ENCODE measurements at regions not wholly inside any gene's neighbourhood (a gene's known extent, or its start where the extent isn't known, plus 50 kb on each side); places are given as distances from the start of the nearest gene placed in this dataset.

DNA sequence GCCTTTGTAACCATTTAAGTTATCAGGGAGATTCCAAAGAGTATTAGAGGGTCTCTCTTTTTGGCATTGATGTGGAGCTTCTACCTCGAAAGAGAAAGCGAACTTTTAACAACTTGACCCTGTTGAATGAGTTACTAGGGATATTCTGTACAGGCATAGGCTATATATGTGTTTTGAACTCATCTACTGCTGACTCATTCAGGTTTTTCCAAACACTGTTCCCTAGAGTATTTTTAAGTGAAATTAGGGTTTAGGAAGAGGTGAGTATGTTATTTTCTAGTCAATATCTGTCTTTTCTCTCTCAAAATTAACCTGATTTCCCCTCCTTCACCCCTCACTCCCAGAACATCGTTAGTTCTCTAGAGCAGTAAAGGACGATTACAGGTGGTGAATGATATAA is 228.1 kb upstream of the C2CD4B start:
- Histone ChIP-seq H3K4me3 (ENCODE audit: low read depth, low read length) (no peak overlapping the region), H3K27me3 (ENCODE audit: control insufficient read depth, insufficient read depth, low read length) (no peaks in the 10 kb centered on the region), H3K4me1 (ENCODE audit: control insufficient read depth, insufficient read depth, low read length) (peaks cover 16% of the 10 kb centered on the region), H3K27ac (ENCODE audit: low read depth, low read length) (no peak overlapping the region), H3K36me3 (ENCODE audit: control insufficient read depth, insufficient read depth, low read length) (no peaks in the 10 kb centered on the region), H3K9me3 (ENCODE audit: control insufficient read depth, insufficient read depth, low read length) (no peaks in the 10 kb centered on the region)
- no peak for DNase-seq (ENCODE audit: low read depth in 4 of 6, low spot score in 6 of 6)
- WGBS (ENCODE audit: insufficient coverage) = 100% methylated on average over 1 of the region's 4 CpGs

GRCh38 chr15:62394079-62394478 is 229.0 kb upstream of the C2CD4B start:
- H3K27ac ChIP-seq (ENCODE audit: low read depth, low read length) = no peak overlapping the region
- no peak for DNase-seq (ENCODE audit: low read depth in 4 of 6, low spot score in 6 of 6)
- 38% methylated on average over 1 of the region's 2 CpGs for WGBS (ENCODE audit: insufficient coverage)
- no peaks in the 10 kb centered on the region for H3K36me3 ChIP-seq (ENCODE audit: control insufficient read depth, insufficient read depth, low read length)
- peaks cover 16% of the 10 kb centered on the region for H3K4me1 ChIP-seq (ENCODE audit: control insufficient read depth, insufficient read depth, low read length)
- no peak overlapping the region for H3K4me3 ChIP-seq (ENCODE audit: low read depth, low read length)
- no peaks in the 10 kb centered on the region for H3K27me3 ChIP-seq (ENCODE audit: control insufficient read depth, insufficient read depth, low read length)
- H3K9me3 ChIP-seq (ENCODE audit: control insufficient read depth, insufficient read depth, low read length) = peaks cover 2% of the 10 kb centered on the region

GRCh38 chr15:62400778-62401177 is 235.7 kb upstream of the C2CD4B start:
- no peak for DNase-seq (ENCODE audit: low read depth in 4 of 6, low spot score in 6 of 6)
- H3K4me3 ChIP-seq (ENCODE audit: low read depth, low read length) = no peak overlapping the region
- H3K9me3 ChIP-seq (ENCODE audit: control insufficient read depth, insufficient read depth, low read length) = peaks cover 6% of the 10 kb centered on the region
- no peaks in the 10 kb centered on the region for H3K27me3 ChIP-seq (ENCODE audit: control insufficient read depth, insufficient read depth, low read length)
- H3K4me1 ChIP-seq (ENCODE audit: control insufficient read depth, insufficient read depth, low read length) = no peaks in the 10 kb centered on the region
- 91% methylated on average over 4 of the region's 5 CpGs for WGBS (ENCODE audit: insufficient coverage)
- H3K36me3 ChIP-seq (ENCODE audit: control insufficient read depth, insufficient read depth, low read length) = no peaks in the 10 kb centered on the region
- no peak overlapping the region for H3K27ac ChIP-seq (ENCODE audit: low read depth, low read length)

DNA sequence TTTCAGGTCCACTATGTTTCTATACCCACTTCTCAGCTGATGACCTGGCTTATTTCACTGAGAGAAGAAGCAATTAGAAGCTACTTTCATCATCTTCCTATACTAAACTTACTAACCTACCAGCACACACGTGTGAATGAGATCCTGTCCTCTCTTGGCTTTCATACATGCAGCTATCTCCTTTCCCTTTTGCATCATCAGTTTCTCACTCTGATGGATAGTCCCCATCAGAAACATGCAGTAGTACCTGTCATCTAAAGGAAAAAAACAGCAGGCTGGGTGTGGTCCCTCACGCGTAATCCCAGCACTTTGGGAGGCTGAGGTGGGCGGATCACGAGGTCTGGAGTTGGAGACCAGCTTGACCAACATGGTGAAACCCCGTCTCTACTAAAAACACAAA is 237.6 kb upstream of the C2CD4B start:
- H3K36me3 ChIP-seq (ENCODE audit: control insufficient read depth, insufficient read depth, low read length) = no peaks in the 10 kb centered on the region
- peaks cover 6% of the 10 kb centered on the region for H3K9me3 ChIP-seq (ENCODE audit: control insufficient read depth, insufficient read depth, low read length)
- no peaks in the 10 kb centered on the region for H3K27me3 ChIP-seq (ENCODE audit: control insufficient read depth, insufficient read depth, low read length)
- WGBS (ENCODE audit: insufficient coverage) = 87% methylated on average over 4 of the region's 6 CpGs
- no peak overlapping the region for H3K4me3 ChIP-seq (ENCODE audit: low read depth, low read length)
- H3K4me1 ChIP-seq (ENCODE audit: control insufficient read depth, insufficient read depth, low read length) = no peaks in the 10 kb centered on the region
- no peak overlapping the region for H3K27ac ChIP-seq (ENCODE audit: low read depth, low read length)
- no peak for DNase-seq (ENCODE audit: low read depth in 4 of 6, low spot score in 6 of 6)

GRCh38 chr15:62403164-62403809 is 238.2 kb upstream of the C2CD4B start:
- Histone ChIP-seq H3K4me3 (ENCODE audit: low read depth, low read length) (no peak overlapping the region), H3K27ac (ENCODE audit: low read depth, low read length) (no peak overlapping the region), H3K9me3 (ENCODE audit: control insufficient read depth, insufficient read depth, low read length) (peaks cover 6% of the 10 kb centered on the region), H3K27me3 (ENCODE audit: control insufficient read depth, insufficient read depth, low read length) (no peaks in the 10 kb centered on the region), H3K4me1 (ENCODE audit: control insufficient read depth, insufficient read depth, low read length) (no peaks in the 10 kb centered on the region), H3K36me3 (ENCODE audit: control insufficient read depth, insufficient read depth, low read length) (no peaks in the 10 kb centered on the region)
- 80% methylated on average over 5 of the region's 8 CpGs for WGBS (ENCODE audit: insufficient coverage)
- DNase-seq (ENCODE audit: low read depth in 4 of 6, low spot score in 6 of 6) = no peak

DNA sequence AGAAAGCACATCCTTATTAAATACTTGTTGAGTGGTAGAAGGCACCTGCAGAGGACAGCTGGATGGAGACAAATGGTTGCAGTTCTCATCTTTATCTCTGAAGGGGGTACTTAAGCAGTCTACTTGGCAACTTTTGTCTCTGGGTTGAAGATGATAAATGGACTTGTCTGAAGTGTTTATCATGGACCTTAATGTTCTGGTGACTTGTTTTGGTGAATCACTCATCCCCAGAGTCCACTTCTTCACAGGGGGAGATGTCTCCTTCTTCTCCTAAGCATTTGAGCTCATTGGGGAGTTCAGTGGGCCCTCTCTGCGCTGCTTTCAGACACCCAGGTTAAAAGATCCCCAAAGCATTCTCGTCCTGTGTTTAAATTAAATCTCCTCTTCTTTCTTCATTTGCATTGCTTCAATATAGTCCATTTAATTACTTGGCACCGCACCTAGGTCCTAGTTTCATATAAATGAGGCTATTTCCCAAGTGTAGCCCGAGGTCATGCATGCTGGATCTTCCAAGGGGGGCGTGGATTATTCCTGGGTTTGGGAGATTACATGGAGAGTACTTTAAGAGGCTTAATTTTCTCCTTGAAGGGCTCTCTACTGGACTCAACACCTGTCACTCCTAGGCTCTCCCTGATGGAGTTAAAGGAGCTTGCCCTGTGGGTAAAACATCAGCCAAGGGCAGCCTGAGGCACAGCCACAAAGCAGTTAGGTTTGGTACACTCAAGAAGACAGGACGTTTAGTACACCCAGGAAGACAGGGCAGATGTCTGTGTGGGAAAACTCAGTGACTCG is 239.3 kb upstream of the C2CD4B start:
- WGBS (ENCODE audit: insufficient coverage) = 50% methylated on average over 3 of the region's 7 CpGs
- no peak for DNase-seq (ENCODE audit: low read depth in 4 of 6, low spot score in 6 of 6)
- no peaks in the 10 kb centered on the region for H3K4me1 ChIP-seq (ENCODE audit: control insufficient read depth, insufficient read depth, low read length)
- H3K27ac ChIP-seq (ENCODE audit: low read depth, low read length) = no peak overlapping the region
- peaks cover 1% of the 10 kb centered on the region for H3K9me3 ChIP-seq (ENCODE audit: control insufficient read depth, insufficient read depth, low read length)
- H3K36me3 ChIP-seq (ENCODE audit: control insufficient read depth, insufficient read depth, low read length) = no peaks in the 10 kb centered on the region
- no peaks in the 10 kb centered on the region for H3K27me3 ChIP-seq (ENCODE audit: control insufficient read depth, insufficient read depth, low read length)
- H3K4me3 ChIP-seq (ENCODE audit: low read depth, low read length) = no peak overlapping the region

GRCh38 chr15:62406305-62406891 is 241.3 kb upstream of the C2CD4B start:
- Histone ChIP-seq H3K4me1 (ENCODE audit: control insufficient read depth, insufficient read depth, low read length) (no peaks in the 10 kb centered on the region), H3K27ac (ENCODE audit: low read depth, low read length) (no peak overlapping the region), H3K36me3 (ENCODE audit: control insufficient read depth, insufficient read depth, low read length) (no peaks in the 10 kb centered on the region), H3K9me3 (ENCODE audit: control insufficient read depth, insufficient read depth, low read length) (no peaks in the 10 kb centered on the region), H3K27me3 (ENCODE audit: control insufficient read depth, insufficient read depth, low read length) (no peaks in the 10 kb centered on the region), H3K4me3 (ENCODE audit: low read depth, low read length) (no peak overlapping the region)
- DNase-seq (ENCODE audit: low read depth in 4 of 6, low spot score in 6 of 6) = no peak
- WGBS (ENCODE audit: insufficient coverage) = 100% methylated on average over 1 of the region's 1 CpG

DNA sequence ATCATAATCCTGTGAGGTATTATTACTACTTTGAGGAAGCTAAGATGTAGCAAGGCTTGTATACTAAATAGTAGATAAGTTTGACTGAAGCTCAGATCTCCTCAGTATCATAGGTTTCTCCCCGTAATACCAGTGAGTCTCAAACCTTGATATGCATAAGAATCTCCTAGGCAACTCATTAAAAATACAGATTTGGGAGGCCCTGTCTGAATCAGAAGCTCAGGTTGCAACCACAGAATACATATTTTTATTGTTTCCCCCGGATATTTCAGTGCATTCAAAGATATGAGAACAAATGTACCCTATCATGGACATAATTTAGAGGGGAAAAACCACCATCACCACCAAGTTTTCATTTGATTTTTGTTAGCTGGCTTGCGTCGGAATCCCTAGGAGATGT is 242.1 kb upstream of the C2CD4B start:
- WGBS (ENCODE audit: insufficient coverage) = 93% methylated on average over 3 of the region's 4 CpGs
- no peak for DNase-seq (ENCODE audit: low read depth in 4 of 6, low spot score in 6 of 6)
- no peaks in the 10 kb centered on the region for H3K36me3 ChIP-seq (ENCODE audit: control insufficient read depth, insufficient read depth, low read length)

GRCh38 chr15:62407962-62408361 is 242.9 kb upstream of the C2CD4B start:
- no peaks in the 10 kb centered on the region for H3K36me3 ChIP-seq (ENCODE audit: control insufficient read depth, insufficient read depth, low read length)
- no peak overlapping the region for H3K27ac ChIP-seq (ENCODE audit: low read depth, low read length)
- H3K9me3 ChIP-seq (ENCODE audit: control insufficient read depth, insufficient read depth, low read length) = no peaks in the 10 kb centered on the region
- no peak overlapping the region for H3K4me3 ChIP-seq (ENCODE audit: low read depth, low read length)
- no peak for DNase-seq (ENCODE audit: low read depth in 4 of 6, low spot score in 6 of 6)
- WGBS (ENCODE audit: insufficient coverage) = 100% methylated on average over 3 of the region's 4 CpGs
- H3K4me1 ChIP-seq (ENCODE audit: control insufficient read depth, insufficient read depth, low read length) = peaks cover 4% of the 10 kb centered on the region
- H3K27me3 ChIP-seq (ENCODE audit: control insufficient read depth, insufficient read depth, low read length) = no peaks in the 10 kb centered on the region

More for the DNA sequence above, 242.1 kb upstream of the C2CD4B start:
- Histone ChIP-seq H3K27me3 (ENCODE audit: control insufficient read depth, insufficient read depth, low read length) (no peaks in the 10 kb centered on the region), H3K4me1 (ENCODE audit: control insufficient read depth, insufficient read depth, low read length) (no peaks in the 10 kb centered on the region), H3K4me3 (ENCODE audit: low read depth, low read length) (no peak overlapping the region), H3K9me3 (ENCODE audit: control insufficient read depth, insufficient read depth, low read length) (no peaks in the 10 kb centered on the region), H3K27ac (ENCODE audit: low read depth, low read length) (no peak overlapping the region)

- H3K4me3 ChIP-seq (ENCODE audit: low read depth, low read length) = no peak overlapping the region
- DNase-seq (ENCODE audit: low read depth in 4 of 6, low spot score in 6 of 6) = no peak
- no peaks in the 10 kb centered on the region for H3K27me3 ChIP-seq (ENCODE audit: control insufficient read depth, insufficient read depth, low read length)
- H3K36me3 ChIP-seq (ENCODE audit: control insufficient read depth, insufficient read depth, low read length) = no peaks in the 10 kb centered on the region
- H3K9me3 ChIP-seq (ENCODE audit: control insufficient read depth, insufficient read depth, low read length) = no peaks in the 10 kb centered on the region
- H3K27ac ChIP-seq (ENCODE audit: low read depth, low read length) = no peak overlapping the region
- H3K4me1 ChIP-seq (ENCODE audit: control insufficient read depth, insufficient read depth, low read length) = peaks cover 10% of the 10 kb centered on the region
Observed at GRCh38 chr15:62409466-62409865, 244.4 kb upstream of the C2CD4B start.
